Peyer's patch (tissue), 4 donors: ENCODE measurements at regions not wholly inside any gene's neighbourhood (a gene's known extent, or its start where the extent isn't known, plus 50 kb on each side); places are given as distances from the start of the nearest gene placed in this dataset.

Experiments
- POLR2A ChIP-seq, 2 donors: fragments of 450-650 bp; IDR thresholded peaks; one replicate each; pipeline ENCODE4 v1.5.1; 2017; ENCODE audit warnings: antibody characterized with exemption in 2 of 2, mild to moderate bottlenecking in 2 of 2, moderate library complexity in 2 of 2
- TF ChIP-seq, protein P1 (sequence below), 6 experiments: fragments of 450-650 bp in 4 of 6; fragments of 200-600 bp in 2 of 6; sonication (generic) in 1 of 6; IDR thresholded peaks; one replicate each; pipeline ENCODE4 v1.5.1; 2017 to 2019; ENCODE audit warnings: antibody characterized with exemption in 6 of 6, mild to moderate bottlenecking in 3 of 6, moderate library complexity in 1 of 6

DNA sequence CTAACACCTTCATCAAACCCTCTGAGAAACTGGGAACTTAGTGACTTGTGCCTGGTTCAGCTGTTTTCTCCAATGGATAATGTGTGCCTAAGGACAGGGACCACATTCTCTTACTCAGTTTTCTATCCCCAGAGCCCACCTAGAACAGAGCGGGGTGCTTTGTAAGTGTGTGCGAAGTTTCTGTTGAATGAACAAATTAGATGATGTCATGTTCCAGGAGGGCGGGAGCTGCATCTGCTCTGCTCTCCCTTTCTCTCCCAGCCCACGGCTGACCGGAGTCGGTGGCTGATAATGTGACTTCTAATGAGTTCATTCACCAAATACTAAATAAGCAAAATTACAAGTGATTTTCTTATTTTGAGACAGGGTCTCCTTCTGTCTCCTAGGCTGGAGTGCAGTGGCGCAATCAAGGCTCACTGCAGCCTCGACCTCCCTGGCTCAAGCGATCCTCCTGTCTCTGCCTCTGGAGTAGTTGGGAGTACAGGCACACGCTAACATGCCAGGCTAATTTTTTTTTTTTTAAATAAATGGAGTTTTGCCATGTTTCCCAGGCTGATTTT is 60.7 kb upstream of the FNDC1 start:
- no peak for TF ChIP-seq POLR2A (IDR thresholded peaks at IDR 0.05)
- TF ChIP-seq, protein P1, sequence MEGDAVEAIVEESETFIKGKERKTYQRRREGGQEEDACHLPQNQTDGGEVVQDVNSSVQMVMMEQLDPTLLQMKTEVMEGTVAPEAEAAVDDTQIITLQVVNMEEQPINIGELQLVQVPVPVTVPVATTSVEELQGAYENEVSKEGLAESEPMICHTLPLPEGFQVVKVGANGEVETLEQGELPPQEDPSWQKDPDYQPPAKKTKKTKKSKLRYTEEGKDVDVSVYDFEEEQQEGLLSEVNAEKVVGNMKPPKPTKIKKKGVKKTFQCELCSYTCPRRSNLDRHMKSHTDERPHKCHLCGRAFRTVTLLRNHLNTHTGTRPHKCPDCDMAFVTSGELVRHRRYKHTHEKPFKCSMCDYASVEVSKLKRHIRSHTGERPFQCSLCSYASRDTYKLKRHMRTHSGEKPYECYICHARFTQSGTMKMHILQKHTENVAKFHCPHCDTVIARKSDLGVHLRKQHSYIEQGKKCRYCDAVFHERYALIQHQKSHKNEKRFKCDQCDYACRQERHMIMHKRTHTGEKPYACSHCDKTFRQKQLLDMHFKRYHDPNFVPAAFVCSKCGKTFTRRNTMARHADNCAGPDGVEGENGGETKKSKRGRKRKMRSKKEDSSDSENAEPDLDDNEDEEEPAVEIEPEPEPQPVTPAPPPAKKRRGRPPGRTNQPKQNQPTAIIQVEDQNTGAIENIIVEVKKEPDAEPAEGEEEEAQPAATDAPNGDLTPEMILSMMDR (IDR thresholded peaks at IDR 0.05): no peak
